Jurkat, Clone E6-1 (cell line): ENCODE measurements at regions not wholly inside any gene's neighbourhood (a gene's known extent, or its start where the extent isn't known, plus 50 kb on each side); places are given as distances from the start of the nearest gene placed in this dataset.

Source experiments
- DNase-seq: peaks from one replicate; pipeline ENCODE4 v3.0.0-alpha.2; 2011; ENCODE audit warnings: low read depth, low spot score
- H3K4me3 ChIP-seq: 2 replicates; pipeline ENCODE4 v1.5.1; 2011; ENCODE audit warnings: mild to moderate bottlenecking, low read length, control low read depth, moderate library complexity

- H3K4me3 ChIP-seq: no peak overlapping the region
- no peak for DNase-seq
Measured at GRCh38 chr10:31081937-31082840, 50.5 kb upstream of the ZNF438 start.

DNA sequence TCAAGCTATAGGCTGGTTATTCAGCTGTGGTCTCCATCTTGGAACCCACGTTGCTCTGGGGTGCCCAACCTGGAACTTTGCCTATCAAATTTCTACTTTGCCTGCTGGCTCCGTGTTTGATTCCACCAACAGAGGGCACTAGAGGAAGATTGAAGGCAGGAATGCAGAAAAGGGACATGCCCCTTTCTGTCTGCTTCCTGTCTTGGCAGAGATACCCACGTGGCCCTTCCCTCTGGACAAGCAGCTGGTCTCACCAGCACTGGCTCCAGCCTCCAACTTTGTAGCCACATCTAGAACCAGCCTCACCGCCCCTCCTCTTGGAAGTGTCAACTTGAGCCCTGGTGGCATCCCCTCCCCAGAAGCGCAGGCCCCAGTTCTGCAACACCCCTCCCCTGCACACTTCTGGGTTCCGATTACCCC is 52.1 kb upstream of the ZNF438 start:
- H3K4me3 ChIP-seq: no peak overlapping the region
- peak; percentile 83 for DNase-seq

- no peak overlapping the region for H3K4me3 ChIP-seq
- no peak for DNase-seq
Measured at GRCh38 chr10:31087011-31087410, 55.3 kb upstream of the ZNF438 start.

- peak; percentile 65 for DNase-seq
- no peak overlapping the region for H3K4me3 ChIP-seq
Measured at GRCh38 chr10:31087851-31088250, 56.2 kb upstream of the ZNF438 start.

DNA sequence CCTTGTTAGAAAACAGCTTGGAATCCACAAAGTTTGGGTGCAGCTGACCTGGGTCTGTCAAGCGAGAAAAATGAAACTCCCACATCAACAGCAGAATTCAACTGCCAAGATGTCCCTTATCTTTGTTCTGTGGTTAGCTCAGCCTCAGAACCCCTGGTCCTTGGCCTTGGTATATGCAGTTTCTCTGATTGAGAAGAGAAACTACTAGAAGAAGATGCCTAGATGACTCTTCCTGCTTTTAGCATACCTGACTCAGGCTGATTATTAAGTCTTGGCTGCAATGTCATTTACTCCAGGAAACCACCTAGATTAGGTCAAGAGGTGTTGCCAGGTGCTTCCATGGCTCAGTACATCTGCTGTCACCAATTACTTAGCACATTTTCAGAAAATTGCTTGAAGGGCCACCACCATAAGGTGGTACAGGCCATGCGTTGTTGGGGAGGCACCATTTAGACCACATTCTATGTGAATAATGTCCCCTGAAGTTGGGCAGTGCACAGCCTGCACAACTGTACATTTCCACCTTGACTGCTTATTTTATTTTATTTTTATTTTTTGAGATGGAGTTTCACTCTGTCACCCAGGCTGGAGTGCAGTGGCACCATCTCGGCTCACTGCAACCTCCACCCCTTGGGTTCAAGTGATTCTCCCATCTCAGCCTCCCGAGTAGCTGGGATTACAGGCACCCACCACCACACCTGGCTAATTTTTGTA is 59.4 kb upstream of the ZNF438 start:
- peak; percentile 90 for DNase-seq
- H3K4me3 ChIP-seq: no peak overlapping the region

GRCh38 chr10:31095677-31096560 is 64.3 kb upstream of the ZNF438 start:
- peak; percentile 66 for DNase-seq
- H3K4me3 ChIP-seq: no peak overlapping the region

GRCh38 chr10:31098046-31098445 is 66.4 kb upstream of the ZNF438 start:
- H3K4me3 ChIP-seq: no peak overlapping the region
- DNase-seq: no peak

GRCh38 chr10:31099094-31099493 is 67.4 kb upstream of the ZNF438 start:
- DNase-seq: no peak
- no peak overlapping the region for H3K4me3 ChIP-seq

GRCh38 chr10:31099664-31100063 is 68.0 kb upstream of the ZNF438 start:
- no peak overlapping the region for H3K4me3 ChIP-seq
- DNase-seq: no peak

GRCh38 chr10:31100115-31100601 is 68.5 kb upstream of the ZNF438 start:
- DNase-seq: no peak
- H3K4me3 ChIP-seq: no peak overlapping the region

DNA sequence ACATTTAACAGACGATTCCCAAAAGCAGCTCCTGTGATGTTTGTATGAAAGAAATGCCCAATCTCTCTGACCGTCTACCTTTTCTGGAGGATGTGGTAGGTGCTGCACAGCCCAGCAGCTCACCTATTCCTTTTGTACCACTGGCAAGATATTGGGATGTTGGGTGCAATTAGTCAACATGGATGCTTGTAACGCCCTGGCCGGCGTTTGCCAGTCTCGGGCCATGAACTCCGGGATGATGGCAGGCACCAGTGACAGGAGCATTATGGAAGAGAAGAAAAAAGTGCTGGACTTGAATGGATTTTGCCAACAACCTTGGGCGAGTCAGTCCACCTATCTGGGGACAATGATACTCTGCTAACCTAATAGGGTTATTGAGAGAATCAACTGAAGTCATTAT is 69.0 kb upstream of the ZNF438 start:
- H3K4me3 ChIP-seq: no peak overlapping the region
- DNase-seq: no peak

DNA sequence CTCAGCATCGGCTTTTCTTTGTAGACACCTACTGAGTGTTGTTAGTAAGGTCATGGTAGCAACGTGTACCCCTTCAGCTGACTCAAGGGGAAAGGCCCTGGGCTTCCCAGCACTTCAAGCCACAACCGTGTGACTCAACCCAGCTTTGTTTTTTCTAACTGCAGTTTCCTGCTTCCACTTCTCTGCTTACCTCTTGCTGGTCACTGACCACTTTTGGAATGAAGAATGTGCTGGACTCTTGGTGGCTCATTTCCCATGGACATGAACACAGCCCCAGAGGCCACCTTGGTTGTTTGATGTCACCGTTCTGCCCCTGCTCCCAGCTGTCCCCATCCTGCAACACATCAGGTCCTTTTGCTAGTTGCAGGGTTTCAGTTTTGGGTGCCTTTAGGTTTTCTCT is 69.5 kb upstream of the ZNF438 start:
- H3K4me3 ChIP-seq: no peak overlapping the region
- no peak for DNase-seq

DNA sequence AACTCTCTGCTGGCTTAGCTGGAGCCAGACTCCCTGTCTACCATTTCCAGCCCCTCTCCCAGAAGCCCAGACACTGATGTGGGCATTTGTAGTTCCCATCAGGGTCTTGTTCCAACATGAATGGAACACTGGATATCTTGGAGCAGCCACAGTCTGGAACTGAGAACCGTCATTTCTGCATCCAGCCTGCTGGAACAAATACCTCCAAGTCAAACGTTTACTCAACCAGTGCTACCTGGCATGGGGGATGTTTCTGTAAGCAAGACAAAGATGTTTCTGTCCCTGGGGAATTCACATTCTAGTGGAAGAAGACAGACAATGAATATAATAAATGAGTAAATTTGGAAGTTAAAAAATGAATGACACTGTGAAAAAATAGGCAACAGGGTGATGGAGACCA is 70.8 kb upstream of the ZNF438 start:
- no peak for DNase-seq
- H3K4me3 ChIP-seq: no peak overlapping the region

DNA sequence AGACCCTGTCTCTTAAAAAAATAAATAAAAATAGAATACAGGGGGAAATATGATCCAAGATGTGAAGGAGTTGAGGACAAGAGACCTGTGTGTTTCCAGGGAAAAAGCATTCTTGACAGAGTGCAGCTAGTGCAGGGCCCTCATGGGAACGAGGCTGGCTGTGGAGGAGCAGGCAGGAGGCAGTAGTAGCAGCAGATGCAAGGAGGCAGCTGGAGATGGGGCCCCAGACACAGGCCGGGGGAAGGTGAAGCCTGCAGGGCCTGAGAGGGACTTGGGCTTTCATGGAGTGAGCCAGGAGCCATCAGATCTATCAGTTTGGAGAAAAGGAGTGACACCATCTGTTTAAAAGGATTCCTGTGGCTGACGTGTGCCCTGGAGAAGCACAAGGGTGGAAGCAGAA is 71.4 kb upstream of the ZNF438 start:
- DNase-seq: no peak
- H3K4me3 ChIP-seq: no peak overlapping the region

DNA sequence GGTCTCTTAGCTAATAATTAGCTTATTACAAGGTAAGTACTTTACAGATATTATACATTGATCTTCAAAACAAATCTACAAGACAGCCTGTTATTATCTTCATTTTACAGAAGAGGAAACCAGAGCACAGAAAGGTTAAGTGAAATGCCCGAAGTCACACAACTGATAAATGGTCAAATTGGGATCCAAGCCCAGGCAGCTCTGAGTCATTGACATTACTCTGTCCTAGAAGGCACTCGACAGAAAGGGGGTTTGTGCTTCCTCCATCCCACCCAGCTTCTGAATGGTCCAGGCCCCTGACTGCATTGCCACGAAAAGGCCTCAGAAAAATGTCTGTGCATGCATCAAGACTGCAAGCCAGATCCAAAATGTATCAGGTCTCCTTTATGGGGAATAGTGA is 81.3 kb upstream of the ZNF438 start:
- no peak for DNase-seq
- H3K4me3 ChIP-seq: no peak overlapping the region

DNA sequence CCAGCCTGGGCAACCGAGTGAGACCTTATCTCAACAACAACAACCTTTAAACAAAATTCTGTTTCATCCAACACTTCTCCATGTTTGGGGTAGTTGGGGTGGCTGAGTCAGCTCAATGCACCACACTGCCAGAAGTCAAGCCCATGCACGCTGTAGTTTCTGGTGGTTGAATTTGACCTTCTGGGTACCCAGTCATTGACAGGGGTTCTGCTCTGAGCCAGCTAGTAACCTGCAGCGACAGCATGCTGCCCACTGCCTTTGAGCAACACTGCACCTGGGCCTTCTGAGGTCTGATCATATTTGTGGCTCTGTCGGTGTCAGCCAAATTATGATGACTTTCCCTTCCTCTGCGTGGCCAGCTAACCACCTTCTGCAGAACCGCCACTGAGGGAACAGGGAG is 84.6 kb upstream of the ZNF438 start:
- no peak for DNase-seq
- H3K4me3 ChIP-seq: no peak overlapping the region

- no peak for DNase-seq
- no peak overlapping the region for H3K4me3 ChIP-seq
Measured at GRCh38 chr10:31118556-31118955, 86.9 kb upstream of the ZNF438 start.

GRCh38 chr10:31120392-31120791 is 88.7 kb upstream of the ZNF438 start:
- H3K4me3 ChIP-seq: no peak overlapping the region
- DNase-seq: no peak

DNA sequence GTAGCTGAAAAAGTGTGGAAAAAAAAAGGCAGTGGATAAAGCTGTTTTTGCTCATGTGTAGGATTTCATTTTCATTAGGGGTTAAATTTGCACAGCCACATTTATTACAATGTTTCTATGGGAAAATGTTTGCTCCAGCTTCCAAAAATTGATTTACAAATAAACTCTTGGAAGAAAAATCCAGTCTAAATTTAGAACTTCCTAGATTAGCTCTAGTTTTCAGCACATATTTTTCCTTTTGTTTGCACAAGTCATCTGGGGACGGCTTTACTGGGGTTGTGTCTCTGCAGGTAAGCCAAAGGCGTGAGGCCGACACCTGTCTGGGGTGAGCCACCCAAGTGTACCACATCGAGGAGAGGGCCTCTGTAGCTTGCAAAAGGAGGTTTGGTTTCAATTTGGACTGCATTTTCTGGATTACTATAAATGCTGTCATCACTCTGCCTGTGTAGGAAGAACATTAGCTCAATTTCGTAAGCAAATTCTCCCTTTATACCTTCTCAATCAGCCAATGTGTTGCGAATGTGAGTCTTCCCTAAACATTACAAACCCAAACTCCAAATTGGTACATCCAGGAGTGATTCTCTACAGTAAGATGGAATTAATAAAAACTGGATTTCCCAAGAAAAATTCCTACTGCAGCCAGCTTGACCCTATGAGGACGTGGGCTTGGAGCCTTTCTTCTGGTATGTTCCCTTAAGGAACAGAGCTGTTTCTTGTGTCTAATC is 89.5 kb upstream of the ZNF438 start:
- no peak for DNase-seq

More for the DNA sequence above, 89.5 kb upstream of the ZNF438 start:
- no peak overlapping the region for H3K4me3 ChIP-seq
